A673 (cell line): ENCODE measurements at regions not wholly inside any gene's neighbourhood (a gene's known extent, or its start where the extent isn't known, plus 50 kb on each side); places are given as distances from the start of the nearest gene placed in this dataset.
"Not testable (repeated sequence)": the region's sequence is repeated elsewhere in the genome, so short reads cannot be mapped to it uniquely, and the experiment has no call there.

Experiments
- EZH2 ChIP-seq: fragments of 200-600 bp; sonication (generic); IDR thresholded peaks from 2 replicates; pipeline ENCODE4 v1.6.1; 2017; ENCODE audit warnings: borderline replicate concordance, low read depth, mild to moderate bottlenecking, mixed read lengths, antibody characterized with exemption, low read length; ENCODE audit not compliant: poor library complexity, severe bottlenecking
- TF ChIP-seq, protein P1 (sequence below): fragments of 300-800, 200-600 bp; sonication (generic); conservative IDR thresholded peaks from 2 replicates; pipeline ENCODE4 v1.5.1; 2017; ENCODE audit warnings: low read depth, mild to moderate bottlenecking, antibody characterized with exemption, low read length, moderate library complexity, mixed read lengths

DNA sequence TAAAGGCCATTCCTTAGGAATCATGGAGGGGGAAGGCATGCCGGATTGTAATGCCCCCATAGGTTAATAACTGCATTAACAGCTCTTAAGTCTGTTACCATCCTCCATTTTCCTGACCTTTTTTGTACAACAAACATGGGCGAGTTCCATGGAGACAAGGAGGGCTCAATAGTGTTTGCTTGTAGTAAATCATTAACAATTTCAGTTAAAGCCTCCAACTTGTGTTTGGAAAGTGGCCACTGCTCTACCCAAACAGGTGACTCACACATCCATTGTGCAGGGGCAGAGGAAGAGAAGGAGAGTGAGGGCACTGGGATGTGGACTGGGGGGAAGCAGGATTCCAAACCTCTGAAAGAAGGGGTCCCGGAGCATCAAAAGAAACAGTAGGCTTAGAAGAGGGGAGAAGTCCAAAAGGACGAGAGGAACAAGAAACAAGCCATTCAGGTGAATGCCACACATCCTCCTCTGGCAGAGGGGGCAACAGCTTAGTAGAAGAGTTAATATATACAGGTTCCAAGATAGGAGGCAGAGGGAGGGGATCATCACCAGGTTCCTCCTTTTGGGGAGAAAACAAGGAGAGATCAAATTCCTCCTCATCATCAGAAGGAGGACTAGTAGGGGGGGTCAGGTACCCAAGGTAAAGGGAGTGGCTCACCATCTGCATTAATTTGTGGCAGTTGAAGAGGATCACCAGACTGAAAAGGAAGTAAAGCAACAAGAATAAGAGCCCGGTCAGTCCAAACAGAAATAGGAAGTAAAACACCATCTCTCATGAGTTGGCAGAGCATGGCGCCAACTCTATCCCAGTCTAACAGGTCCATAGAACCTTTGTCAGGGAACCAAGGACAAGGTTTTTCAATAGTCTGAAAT, 189.4 kb upstream of the RAI14 start:
- TF ChIP-seq, protein P1, sequence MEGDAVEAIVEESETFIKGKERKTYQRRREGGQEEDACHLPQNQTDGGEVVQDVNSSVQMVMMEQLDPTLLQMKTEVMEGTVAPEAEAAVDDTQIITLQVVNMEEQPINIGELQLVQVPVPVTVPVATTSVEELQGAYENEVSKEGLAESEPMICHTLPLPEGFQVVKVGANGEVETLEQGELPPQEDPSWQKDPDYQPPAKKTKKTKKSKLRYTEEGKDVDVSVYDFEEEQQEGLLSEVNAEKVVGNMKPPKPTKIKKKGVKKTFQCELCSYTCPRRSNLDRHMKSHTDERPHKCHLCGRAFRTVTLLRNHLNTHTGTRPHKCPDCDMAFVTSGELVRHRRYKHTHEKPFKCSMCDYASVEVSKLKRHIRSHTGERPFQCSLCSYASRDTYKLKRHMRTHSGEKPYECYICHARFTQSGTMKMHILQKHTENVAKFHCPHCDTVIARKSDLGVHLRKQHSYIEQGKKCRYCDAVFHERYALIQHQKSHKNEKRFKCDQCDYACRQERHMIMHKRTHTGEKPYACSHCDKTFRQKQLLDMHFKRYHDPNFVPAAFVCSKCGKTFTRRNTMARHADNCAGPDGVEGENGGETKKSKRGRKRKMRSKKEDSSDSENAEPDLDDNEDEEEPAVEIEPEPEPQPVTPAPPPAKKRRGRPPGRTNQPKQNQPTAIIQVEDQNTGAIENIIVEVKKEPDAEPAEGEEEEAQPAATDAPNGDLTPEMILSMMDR, result not testable (repeated sequence)
- TF ChIP-seq EZH2, result not testable (repeated sequence)
